Liver (tissue), 7 donors: ENCODE measurements at regions not wholly inside any gene's neighbourhood (a gene's known extent, or its start where the extent isn't known, plus 50 kb on each side); places are given as distances from the start of the nearest gene placed in this dataset.

Source experiments
- DNase-seq: peaks from one replicate; pipeline ENCODE4 v3.0.0-alpha.2; 2017; ENCODE audit warnings: low spot score
- H3K27ac ChIP-seq, 2 donors: one replicate each; pipeline ENCODE4 v1.7.0; 2013; ENCODE audit warnings: inconsistent platforms in 2 of 2, low read length in 2 of 2, control low read depth in 1 of 2, low read depth in 1 of 2, mild to moderate bottlenecking in 1 of 2
- H3K27me3 ChIP-seq, 4 donors: one replicate each; pipeline versions ENCODE4 v1.6.1 to v1.7.0; 2013; ENCODE audit warnings: low read length in 3 of 4, inconsistent platforms in 1 of 4, mild to moderate bottlenecking in 1 of 4, moderate library complexity in 1 of 4; ENCODE audit not compliant: control insufficient read depth in 4 of 4, insufficient read depth in 4 of 4
- H3K36me3 ChIP-seq, 4 donors: one replicate each; pipeline versions ENCODE4 v1.6.1 to v1.7.0; 2013; ENCODE audit warnings: low read length in 3 of 4, mild to moderate bottlenecking in 3 of 4, low read depth in 1 of 4, moderate library complexity in 1 of 4; ENCODE audit not compliant: control insufficient read depth in 4 of 4, insufficient read depth in 3 of 4
- H3K4me1 ChIP-seq, 4 donors: one replicate each; pipeline versions ENCODE4 v1.6.1 to v1.7.0; 2013; ENCODE audit warnings: low read length in 3 of 4, mild to moderate bottlenecking in 3 of 4, moderate library complexity in 1 of 4; ENCODE audit not compliant: control insufficient read depth in 4 of 4, insufficient read depth in 4 of 4
- H3K4me3 ChIP-seq, 3 donors: one replicate each; pipeline versions ENCODE4 v1.6.1 to v1.7.0; 2013; ENCODE audit warnings: low read length in 3 of 3, control low read depth in 1 of 3, low read depth in 1 of 3, mild to moderate bottlenecking in 1 of 3
- H3K9ac ChIP-seq, 2 donors: one replicate each; pipeline ENCODE4 v1.7.0; 2013; ENCODE audit warnings: low read length in 2 of 2, mild to moderate bottlenecking in 2 of 2, moderate library complexity in 2 of 2, control low read depth in 1 of 2, low read depth in 1 of 2
- H3K9me3 ChIP-seq, 4 donors: one replicate each; pipeline versions ENCODE4 v1.6.1 to v1.7.0; 2013; ENCODE audit warnings: low read length in 3 of 4; ENCODE audit not compliant: control insufficient read depth in 4 of 4
- JUND ChIP-seq, 2 donors: IDR thresholded peaks; 2 replicates each; pipeline ENCODE4 v1.6.1; 2016; ENCODE audit warnings: antibody characterized with exemption in 2 of 2
- NR2F2 ChIP-seq: IDR thresholded peaks from 2 replicates; pipeline ENCODE4 v1.6.1; 2016; ENCODE audit warnings: antibody characterized with exemption
- RAD21 ChIP-seq, 2 donors: IDR thresholded peaks; 2 replicates each; pipeline ENCODE4 v1.6.1; 2016; ENCODE audit warnings: antibody characterized with exemption in 2 of 2, mild to moderate bottlenecking in 2 of 2
- RXRA ChIP-seq, 2 donors: IDR thresholded peaks; 2 replicates each; pipeline ENCODE4 v1.6.1; 2017 to 2018; ENCODE audit warnings: antibody characterized with exemption in 2 of 2, mild to moderate bottlenecking in 1 of 2
- SP1 ChIP-seq: IDR thresholded peaks from 2 replicates; pipeline ENCODE4 v1.6.1; 2018; ENCODE audit warnings: antibody characterized with exemption, mild to moderate bottlenecking
- YY1 ChIP-seq: IDR thresholded peaks from 2 replicates; pipeline ENCODE4 v1.6.1; 2016; ENCODE audit warnings: antibody characterized with exemption, mild to moderate bottlenecking
- whole genome bisulfite sequencing: extraction: QIAGEN DNeasy Blood & Tissue Kit; methylation state at CpG from one replicate; pipeline ENCODE4 v1.1.7; 2013; 5-methylcytosine and 5-hydroxymethylcytosine counted together
- donor health status: healthy.
- donor health status: healthy.
- donor health status: healthy.
- donor health status: healthy.

- DNase-seq, result no peak
- 75% methylated on average over 3 of the region's 3 CpGs for WGBS
- TF ChIP-seq YY1 (no peak), RAD21 (IDR thresholded peaks at IDR 0.05) (no peak), NR2F2 (no peak), RXRA (IDR thresholded peaks at IDR 0.05) (no peak), JUND (IDR thresholded peaks at IDR 0.05) (no peak), SP1 (no peak)
- no peaks in the 10 kb centered on the region for H3K27me3 ChIP-seq
- H3K4me3 ChIP-seq, result no peak overlapping the region
- H3K27ac ChIP-seq, result no peak overlapping the region
- H3K4me1 ChIP-seq, result peaks cover 0 to 2% (median 0%) of the 10 kb centered on the region in 4 donors
- H3K9me3 ChIP-seq, result no peaks in the 10 kb centered on the region
- no peaks in the 10 kb centered on the region for H3K36me3 ChIP-seq
- no peak overlapping the region for H3K9ac ChIP-seq
These were observed 50.3 kb upstream of the TOX3 start for GRCh38 chr16:52597073-52597771.
